ENCODE measurements at regions not wholly inside any gene's neighbourhood (a gene's known extent, or its start where the extent isn't known, plus 50 kb on each side); places are given as distances from the start of the nearest gene placed in this dataset.

DNA sequence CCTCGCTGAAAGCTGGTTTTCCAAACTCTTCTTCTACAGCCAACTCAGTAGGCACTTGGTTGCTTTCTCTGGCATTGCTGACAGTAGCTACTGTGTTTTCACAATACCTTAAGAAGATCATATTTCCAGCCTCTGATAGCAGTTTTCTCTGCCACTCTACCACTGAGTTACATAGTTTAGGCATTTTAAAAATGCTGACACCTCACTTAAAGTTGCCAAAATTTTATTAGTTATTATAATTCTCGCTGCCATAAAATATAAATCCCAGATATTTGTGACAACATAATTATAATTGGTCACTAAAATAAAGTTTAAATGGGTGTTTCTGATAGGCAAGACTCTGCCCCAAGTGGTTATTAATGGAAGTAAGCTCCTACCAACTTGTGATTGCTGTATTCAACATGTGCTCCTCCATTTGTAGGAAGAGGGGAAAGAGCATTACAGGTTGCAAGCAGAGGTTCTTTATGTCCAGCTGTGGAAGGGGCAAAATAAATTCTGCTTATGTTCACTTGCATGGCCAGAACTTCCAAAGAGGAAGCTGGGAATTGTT lies 1202.8 kb downstream of the CNTNAP5 start:
- Histone ChIP-seq H3K9me3 (replicated peaks; ENCODE audit: insufficient read depth, low read length) (no peaks in the 10 kb centered on the region), H3K4me3 (ENCODE audit: low read length) (no peak overlapping the region), H3K79me2 (ENCODE audit: low read length) (no peaks in the 10 kb centered on the region), H3F3A (ENCODE audit: insufficient read depth, low read length) (no peaks in the 10 kb centered on the region), H3K9ac (ENCODE audit: low read length) (no peak overlapping the region), H3K27me3 (replicated peaks; ENCODE audit: insufficient read depth, low read length) (no peaks in the 10 kb centered on the region), H3K9me2 (replicated peaks; ENCODE audit: insufficient read depth, low read length) (no peaks in the 10 kb centered on the region), H4K20me1 (ENCODE audit: insufficient read depth, low read length) (no peaks in the 10 kb centered on the region), H3K36me3 (replicated peaks; ENCODE audit: insufficient read depth, low read length) (no peaks in the 10 kb centered on the region), H2AFZ (ENCODE audit: low read length) (no peak overlapping the region), H3K4me2 (ENCODE audit: low read depth, low read length) (no peak overlapping the region), H3K27ac (ENCODE audit: low read length) (no peak overlapping the region), H3K4me1 (ENCODE audit: low read length) (no peaks in the 10 kb centered on the region)
- TF ChIP-seq CTCF (IDR thresholded peaks at IDR 0.05; ENCODE audit: low read length) = peak; percentile 27; the same call in 1 of the 2 replicates
- TF ChIP-seq EZH2phosphoT487 (IDR thresholded peaks at IDR 0.05; ENCODE audit: low read length) = no peak
- peak; percentile 8 for DNase-seq

DNA sequence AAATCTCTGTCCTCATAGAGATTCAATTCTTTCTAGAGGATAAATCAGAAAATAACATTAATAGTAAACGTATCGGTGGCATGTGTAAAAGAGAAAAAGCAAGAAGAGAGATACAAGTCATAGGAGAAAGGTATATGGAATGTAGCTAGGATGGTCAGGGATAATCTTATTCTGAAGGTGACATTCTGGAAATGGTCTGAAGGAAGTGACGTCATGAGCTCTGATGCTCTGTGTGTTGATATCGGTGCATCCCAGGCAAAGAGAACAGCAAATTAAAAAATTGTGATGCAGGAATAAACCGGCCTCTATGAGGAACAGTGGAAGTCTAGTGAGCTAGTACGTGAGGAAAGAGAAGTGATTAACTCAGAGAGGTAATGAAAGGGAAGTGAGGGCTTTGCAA lies 1215.8 kb downstream of the CNTNAP5 start:
- no peak for DNase-seq
- Histone ChIP-seq H3K79me2 (ENCODE audit: low read length) (no peaks in the 10 kb centered on the region), H3K4me3 (ENCODE audit: low read length) (no peak overlapping the region), H3K9ac (ENCODE audit: low read length) (no peak overlapping the region), H3K9me2 (replicated peaks; ENCODE audit: insufficient read depth, low read length) (no peaks in the 10 kb centered on the region), H4K20me1 (ENCODE audit: insufficient read depth, low read length) (no peaks in the 10 kb centered on the region), H2AFZ (ENCODE audit: low read length) (no peak overlapping the region), H3K27me3 (replicated peaks; ENCODE audit: insufficient read depth, low read length) (no peaks in the 10 kb centered on the region), H3K27ac (ENCODE audit: low read length) (no peak overlapping the region), H3K4me1 (ENCODE audit: low read length) (no peaks in the 10 kb centered on the region), H3K36me3 (replicated peaks; ENCODE audit: insufficient read depth, low read length) (no peaks in the 10 kb centered on the region), H3K4me2 (ENCODE audit: low read depth, low read length) (no peak overlapping the region), H3F3A (ENCODE audit: insufficient read depth, low read length) (no peaks in the 10 kb centered on the region), H3K9me3 (replicated peaks; ENCODE audit: insufficient read depth, low read length) (no peaks in the 10 kb centered on the region)
- no peak for TF ChIP-seq EZH2phosphoT487 (IDR thresholded peaks at IDR 0.05; ENCODE audit: low read length)
- no peak for TF ChIP-seq CTCF (IDR thresholded peaks at IDR 0.05; ENCODE audit: low read length)
- TF ChIP-seq EZH2 (optimal IDR thresholded peaks at IDR 0.05; ENCODE audit: low read depth, low read length) = no peak

DNA sequence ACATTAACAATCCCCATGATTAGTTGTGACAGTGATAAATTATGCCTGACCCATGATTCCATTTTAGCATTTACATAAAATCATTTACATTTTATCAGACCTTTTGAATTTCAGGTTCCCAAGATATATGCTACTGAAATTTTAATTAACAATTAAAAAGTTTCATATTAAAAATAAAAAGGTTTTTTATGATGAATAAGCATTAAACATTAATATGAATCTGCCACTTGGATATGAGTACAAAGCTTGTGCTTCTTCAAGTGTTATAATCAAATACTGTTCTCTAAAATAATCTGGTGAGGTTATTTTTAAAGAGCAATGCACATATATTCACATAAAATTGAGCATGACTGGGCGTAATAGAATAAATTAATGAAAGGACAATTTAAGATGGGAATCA lies 1218.0 kb downstream of the CNTNAP5 start:
- H3K4me1 ChIP-seq (ENCODE audit: low read length) = no peaks in the 10 kb centered on the region

More for the DNA sequence above, 1218.0 kb downstream of the CNTNAP5 start:
- no peak for DNase-seq
- no peak for TF ChIP-seq EZH2 (optimal IDR thresholded peaks at IDR 0.05; ENCODE audit: low read depth, low read length)
- no peak for TF ChIP-seq CTCF (IDR thresholded peaks at IDR 0.05; ENCODE audit: low read length)
- no peak for TF ChIP-seq EZH2phosphoT487 (IDR thresholded peaks at IDR 0.05; ENCODE audit: low read length)
- Histone ChIP-seq H3K9ac (ENCODE audit: low read length) (no peak overlapping the region), H3K27me3 (replicated peaks; ENCODE audit: insufficient read depth, low read length) (no peaks in the 10 kb centered on the region), H3K27ac (ENCODE audit: low read length) (no peak overlapping the region), H3K36me3 (replicated peaks; ENCODE audit: insufficient read depth, low read length) (no peaks in the 10 kb centered on the region), H3K4me3 (ENCODE audit: low read length) (no peak overlapping the region), H3K9me3 (replicated peaks; ENCODE audit: insufficient read depth, low read length) (no peaks in the 10 kb centered on the region), H4K20me1 (ENCODE audit: insufficient read depth, low read length) (no peaks in the 10 kb centered on the region), H3K79me2 (ENCODE audit: low read length) (no peaks in the 10 kb centered on the region), H2AFZ (ENCODE audit: low read length) (no peak overlapping the region), H3K9me2 (replicated peaks; ENCODE audit: insufficient read depth, low read length) (no peaks in the 10 kb centered on the region), H3F3A (ENCODE audit: insufficient read depth, low read length) (no peaks in the 10 kb centered on the region), H3K4me2 (ENCODE audit: low read depth, low read length) (no peak overlapping the region)
